Right lung (tissue), 2 donors: ENCODE measurements at regions not wholly inside any gene's neighbourhood (a gene's known extent, or its start where the extent isn't known, plus 50 kb on each side); places are given as distances from the start of the nearest gene placed in this dataset.
"Not testable (repeated sequence)": the region's sequence is repeated elsewhere in the genome, so short reads cannot be mapped to it uniquely, and the experiment has no call there.

Experiments
- DNase-seq, 2 donors: peaks; one replicate each; pipeline ENCODE4 v3.0.0-alpha.2; 2013

DNA sequence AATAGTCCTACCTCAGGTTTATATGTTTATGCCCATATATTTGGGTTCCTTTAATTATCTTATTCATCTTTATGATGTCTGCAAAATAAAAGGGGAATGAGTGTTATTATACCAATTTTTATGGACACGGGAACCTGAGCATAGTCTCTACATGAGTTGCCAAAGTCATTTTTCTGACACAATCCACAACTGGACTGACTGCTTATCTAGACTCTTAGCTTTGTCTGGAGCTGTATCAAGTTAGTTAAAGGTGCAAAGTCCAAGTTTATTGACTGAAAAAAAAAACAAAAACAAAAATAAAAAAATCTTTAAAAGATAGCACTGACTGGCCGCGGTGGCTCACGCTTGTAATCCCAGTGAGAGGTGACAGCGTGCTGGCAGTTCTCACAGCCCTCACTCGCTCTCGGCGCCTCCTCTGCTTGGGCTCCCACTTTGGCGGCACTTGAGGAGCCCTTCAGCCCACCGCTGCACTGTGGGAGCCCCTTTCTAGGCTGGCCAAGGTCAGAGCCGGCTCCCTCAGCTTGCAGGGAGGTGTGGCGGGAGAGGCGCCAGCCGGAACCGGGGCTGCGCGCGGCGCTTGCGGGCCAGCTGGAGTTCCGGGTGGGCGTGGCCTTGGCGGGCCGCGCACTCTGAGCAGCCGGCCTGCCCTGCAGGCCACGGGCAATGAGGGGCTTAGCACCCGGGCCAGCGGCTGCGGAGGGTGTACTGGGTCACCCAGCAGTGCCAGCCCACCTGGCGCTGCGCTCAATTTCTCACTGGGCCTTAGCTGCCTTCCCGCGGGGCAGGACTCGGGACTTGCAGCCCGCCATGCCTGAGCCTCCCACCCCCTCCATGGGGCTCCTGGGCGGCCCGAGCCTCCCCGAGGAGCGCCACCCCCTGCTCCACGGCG is 116.6 kb upstream of the MBNL1 start:
- not testable (repeated sequence) for DNase-seq

DNA sequence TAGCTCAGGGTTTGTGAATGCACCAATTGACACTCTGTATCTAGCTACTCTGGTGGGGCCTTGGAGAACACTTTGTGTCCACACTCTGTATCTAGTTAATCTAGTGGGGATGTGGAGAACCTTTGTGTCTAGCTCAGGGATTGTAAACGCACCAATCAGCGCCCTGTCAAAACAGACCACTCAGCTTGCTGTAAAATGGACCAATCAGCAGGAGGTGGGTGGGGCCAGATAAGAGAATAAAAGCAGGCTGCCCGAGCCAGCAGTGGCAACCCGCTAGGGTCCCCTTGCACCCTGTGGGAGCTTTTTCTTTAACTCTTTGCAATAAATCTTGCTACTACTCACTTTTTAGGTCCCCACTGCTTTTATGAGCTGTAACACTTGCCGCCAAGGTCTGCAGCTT is 115.6 kb upstream of the MBNL1 start:
- DNase-seq, result not testable (repeated sequence)

DNA sequence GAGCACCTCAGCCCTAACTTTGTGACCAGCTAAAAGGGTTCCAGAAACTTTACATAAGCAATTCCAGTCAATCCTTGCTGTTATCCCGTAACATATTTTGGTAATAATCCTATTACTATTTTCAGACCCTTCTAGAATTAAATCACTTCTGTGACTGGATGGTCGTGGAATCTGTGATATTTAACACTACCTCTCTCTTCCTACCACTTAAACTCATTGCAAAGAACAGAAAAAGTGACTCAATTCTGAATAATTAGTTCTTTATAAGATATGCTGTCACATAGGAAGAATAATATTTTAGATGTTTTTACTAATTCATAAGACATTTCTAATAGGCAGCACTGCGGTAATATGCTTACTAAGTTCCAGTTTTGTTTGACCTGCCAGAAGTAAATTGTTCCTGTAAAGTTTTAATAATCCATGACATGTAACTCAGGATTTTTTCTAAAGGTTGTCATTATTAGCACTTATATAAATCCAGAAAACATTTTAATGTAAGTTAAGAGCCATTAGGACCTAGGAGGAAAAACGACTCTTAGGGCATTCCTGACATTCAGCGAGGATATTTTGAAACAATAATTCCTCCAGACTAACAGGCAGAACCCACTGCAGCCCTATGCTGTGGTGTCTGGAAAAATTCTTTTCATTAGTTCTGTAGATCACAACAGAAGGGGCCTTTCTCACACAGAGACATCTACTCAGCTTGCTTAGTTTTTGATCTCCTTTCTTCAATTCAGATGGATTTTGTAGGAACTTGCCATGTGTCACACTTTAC is 113.3 kb upstream of the MBNL1 start:
- no peak for DNase-seq

DNA sequence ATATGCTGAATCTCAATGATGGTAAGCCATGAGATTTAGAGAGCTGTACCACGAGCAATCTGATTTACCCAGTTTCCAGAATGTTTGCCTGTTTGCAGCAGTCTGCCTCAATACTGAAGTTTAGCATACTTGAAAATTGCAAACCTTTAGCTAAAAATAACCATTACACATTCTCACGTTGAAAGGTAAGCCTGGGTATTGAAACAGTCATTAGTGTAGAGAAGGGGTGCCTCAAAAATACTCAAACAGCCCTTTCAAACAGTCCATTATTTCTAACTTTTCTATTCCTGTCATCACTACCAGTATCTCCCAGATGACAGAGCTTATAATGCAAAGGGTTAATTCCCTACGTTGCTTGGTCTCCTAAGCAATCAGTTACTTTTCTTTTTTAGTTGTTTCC is 111.8 kb upstream of the MBNL1 start:
- no peak for DNase-seq

DNA sequence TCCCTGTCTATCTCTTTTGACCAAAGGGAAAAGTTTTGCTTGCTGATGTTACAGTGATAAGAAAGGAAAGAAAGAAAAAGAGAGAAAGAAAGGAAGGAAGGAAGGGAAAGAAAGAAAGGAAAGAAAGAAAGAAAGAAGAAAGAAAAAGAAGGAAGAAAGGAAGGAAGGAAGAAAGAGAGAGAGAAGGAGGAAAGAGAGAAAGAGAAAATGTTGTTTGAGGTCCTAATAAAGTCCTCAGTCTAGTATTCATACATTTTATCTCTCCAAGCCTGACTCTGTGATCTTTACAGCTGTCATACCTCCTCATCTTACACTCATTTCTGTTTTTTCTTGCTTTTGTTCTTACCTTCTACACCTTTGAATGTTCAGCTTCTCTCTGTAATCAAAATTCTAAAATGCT is 111.4 kb upstream of the MBNL1 start:
- DNase-seq, result no peak

DNA sequence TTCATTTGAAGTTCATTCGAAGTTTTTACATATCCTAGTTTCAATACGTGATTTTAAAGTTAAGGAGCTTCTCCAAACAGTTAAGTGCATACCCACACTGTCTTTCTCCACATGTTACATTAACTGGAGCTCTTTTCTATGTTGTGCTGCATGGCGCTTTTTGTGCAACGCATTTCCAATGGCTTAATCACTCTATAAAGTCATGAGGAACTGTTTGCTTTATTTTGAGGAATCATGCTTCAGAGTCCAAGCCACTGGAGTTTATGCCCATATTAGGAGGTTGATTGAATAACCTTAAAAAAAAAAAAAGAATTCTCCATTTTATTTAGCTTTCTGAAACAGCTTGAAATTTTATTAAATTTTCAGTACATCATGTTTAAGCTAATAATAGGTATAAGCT is 109.4 kb upstream of the MBNL1 start:
- DNase-seq, result no peak

DNA sequence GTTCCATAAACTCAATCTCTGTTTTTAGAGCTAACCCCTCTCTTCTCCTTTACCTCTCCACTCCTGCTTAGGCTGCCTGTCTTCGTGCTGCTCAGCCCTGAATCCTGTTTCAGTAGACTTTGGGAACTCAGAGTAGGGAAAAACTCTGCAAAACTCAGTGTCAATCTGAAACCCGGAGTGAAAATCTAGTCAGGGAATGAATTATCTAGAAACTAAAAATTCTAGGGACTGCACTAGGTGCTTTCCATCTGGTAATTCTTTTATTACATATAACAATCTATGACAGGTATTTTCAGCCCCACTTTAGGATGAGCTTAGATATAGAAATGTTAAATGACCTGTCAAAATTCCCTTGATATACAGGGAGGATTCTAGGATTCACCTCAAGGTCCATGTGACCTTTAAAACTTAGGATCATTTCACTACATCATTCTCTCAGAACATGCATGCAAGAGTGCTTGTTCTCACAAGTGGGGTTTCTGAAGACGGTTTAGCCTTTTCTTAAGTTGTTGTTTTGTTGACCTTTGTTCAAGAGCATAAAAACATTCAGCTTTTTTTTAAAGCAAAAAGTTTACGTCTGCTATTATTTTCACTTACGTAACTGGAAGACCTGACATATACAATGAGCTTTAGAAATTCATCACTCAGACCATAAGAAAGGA is 108.2 kb upstream of the MBNL1 start:
- no peak for DNase-seq

- DNase-seq, result no peak
Measured at GRCh38 chr3:152172460-152172859, 96.3 kb upstream of the MBNL1 start.

DNA sequence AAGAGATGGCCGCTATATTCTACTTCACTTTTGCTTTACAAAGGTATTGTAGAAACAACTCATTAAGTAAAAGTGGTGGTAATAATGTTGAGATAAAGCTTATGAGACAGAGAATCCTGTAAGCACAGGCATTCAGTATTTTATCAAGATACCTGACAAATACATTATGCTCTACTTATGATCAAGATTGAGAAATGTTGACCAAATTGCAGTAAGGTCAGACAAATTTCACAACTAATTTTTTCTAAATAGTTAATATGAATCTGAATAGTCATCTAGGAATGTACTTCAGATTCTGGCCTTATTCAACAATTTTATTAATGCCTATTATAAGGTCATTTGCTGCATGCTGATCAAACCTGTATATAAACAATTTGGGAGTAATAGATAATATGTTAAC is 95.1 kb upstream of the MBNL1 start:
- DNase-seq, result no peak

- no peak for DNase-seq
Measured at GRCh38 chr3:152174876-152175527, 93.7 kb upstream of the MBNL1 start.

- no peak for DNase-seq
Measured at GRCh38 chr3:152175528-152175889, 93.2 kb upstream of the MBNL1 start.

DNA sequence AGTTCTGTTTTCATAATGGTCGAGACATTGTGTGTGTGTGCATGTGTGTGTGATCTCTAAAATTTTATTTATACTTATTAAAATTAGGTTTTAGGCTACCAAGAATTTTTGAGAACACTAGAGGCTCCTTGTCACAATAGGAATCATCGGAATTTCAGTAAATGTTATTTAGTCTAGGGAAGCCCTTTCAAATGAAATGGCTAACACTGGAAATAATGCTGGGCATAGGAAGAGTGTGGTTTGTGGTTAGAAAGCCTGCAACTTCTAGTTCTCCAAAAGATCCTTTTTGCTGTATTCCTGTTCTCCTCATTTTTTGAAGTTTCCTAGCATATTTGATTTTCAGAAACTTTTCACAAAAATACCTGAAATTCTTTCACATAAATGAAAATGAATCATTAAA is 92.5 kb upstream of the MBNL1 start:
- no peak for DNase-seq

DNA sequence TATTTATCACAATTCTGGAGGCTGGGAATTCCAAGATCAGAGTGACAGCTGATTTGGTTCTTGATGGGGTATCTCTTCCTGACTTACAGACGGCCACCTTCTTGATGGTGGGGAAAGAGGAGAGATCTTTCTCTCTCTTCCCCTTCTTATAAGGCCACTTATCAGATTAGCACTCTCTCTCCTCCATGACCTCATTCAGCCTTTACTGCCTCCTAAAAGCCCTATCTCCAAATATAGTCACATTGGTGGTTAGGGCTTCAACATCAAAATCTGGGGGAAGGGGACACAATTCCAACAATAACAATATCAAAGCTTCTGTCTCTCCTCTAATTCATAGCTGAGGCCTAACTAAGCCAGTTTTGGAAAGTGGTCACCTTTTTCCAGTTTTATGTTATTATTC is 91.7 kb upstream of the MBNL1 start:
- DNase-seq, result no peak

DNA sequence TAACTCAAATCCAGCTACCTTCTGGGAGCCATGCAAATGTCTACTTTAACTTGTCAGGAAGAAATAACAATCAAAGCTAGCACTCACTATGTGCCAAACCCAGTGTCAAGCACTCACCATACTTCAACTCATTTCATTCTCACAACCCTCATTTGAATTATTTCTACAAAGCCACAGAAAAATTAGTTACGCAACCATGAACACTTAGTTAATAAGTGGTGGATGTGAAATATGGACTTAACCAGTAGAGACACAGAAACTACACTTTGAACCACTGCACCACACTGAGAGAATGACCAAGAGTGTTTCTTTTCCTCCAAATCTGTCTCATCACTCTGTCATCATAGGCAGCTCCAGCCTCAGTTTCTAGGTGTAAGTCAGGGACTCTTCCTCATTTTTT is 91.0 kb upstream of the MBNL1 start:
- no peak for DNase-seq

DNA sequence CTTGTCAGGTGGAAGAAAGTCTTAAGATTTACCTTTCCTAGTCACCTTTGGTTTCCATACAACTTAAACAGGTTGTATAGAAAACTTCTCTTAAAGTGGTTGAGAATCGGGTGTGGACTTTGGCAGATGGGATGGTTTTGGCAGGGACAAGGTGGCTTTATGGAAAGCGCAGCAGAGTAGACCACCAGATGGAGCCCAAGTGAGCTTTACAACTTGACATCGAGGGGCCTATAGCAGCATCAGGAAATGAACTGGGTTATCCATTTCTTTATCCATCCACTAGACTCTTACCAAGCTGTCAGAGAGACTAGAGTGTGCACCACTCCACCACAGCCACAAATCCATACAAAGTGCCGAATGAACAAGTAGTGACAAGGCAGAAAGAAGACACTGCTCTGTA is 85.3 kb upstream of the MBNL1 start:
- peak in 1 of 2 donors; percentile 47 for DNase-seq

DNA sequence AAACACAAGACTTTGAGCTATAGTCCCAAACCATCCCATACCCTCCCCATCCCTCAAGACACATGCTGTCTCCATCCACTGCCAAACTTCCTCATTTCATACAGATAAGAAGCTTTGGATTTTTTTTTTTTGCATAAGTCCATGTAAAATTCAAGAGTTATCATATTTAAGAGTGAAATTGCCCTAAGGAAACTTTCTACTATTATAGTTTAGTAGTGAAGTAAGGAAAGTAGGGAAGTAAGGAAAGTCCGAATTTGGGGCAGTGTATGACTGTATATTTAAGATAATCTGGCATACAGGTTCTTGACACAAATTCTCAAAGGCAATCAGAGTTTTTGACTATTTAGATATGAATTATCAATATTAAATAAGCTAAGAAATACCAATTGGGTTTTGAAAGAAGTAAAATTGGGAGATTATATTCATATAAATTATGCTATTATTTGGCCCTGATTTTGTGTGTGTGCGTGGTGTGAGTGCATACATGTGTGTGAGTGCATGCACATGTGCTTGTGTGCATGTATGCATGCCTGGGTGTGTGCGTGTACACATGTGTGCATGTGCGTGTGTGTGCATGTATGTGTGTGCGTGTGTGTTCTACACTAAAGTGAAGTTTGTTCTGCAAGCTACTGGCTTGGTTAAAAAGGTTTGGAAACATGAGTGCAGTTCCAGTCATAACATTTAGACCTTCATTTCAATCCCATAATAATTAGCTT is 83.6 kb upstream of the MBNL1 start:
- DNase-seq, result no peak

DNA sequence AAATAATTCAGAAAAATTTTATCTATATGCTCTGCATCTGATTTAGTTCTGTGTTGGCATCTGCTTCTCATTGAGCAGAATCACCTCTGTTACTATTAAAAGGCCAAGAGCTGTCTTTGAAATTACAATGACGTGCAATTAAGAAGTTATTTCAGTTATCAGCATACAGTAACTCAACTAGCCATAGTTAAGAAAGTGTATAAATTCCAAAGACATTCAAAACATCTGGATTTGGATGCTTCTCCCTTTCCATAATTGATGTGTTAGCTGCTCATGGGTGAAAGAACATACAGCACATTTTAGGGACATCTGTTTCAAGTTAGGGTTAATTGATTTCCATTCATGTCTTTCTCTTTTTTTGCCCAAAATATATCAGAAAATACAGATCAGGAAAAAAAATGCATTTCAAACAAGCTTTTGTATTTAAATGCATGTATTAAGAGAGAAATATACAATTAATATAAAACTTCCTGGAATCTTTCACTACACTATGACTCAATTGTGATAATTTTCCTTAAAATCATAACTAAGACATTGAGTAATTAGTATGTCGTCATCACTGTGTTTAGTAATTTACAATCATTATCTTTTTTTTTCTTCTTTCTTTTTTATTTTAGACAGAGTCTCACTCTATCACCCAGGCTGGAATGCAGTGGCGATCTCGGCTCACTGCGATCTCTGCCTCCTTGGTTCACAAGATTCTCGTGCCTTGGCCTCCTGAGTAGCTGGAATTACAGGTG is 82.7 kb upstream of the MBNL1 start:
- no peak for DNase-seq

DNA sequence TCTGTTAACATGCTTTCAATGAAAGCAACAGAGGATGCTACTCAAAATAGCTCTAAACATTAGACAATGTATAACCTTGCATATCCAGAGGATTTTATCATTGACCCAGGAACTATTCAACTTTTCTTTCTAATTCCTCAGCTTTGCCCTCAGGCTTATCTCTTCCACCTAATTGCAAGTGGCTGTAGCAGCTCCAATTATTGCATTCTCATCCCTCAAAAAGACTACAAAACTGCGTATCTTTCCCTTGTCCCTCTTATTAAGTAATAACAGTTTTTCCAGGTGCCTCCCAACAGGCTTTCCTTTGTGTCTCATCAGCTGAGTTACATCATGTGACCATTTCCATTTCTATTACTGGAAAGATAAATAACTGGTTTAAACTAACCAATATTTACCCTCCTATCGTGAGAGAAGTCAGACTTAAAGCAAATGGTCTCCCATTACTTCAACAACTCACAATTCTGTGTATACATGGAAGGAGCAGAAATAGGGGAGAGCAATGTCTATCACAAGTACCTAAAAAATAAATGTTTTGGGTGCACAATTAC is 78.0 kb upstream of the MBNL1 start:
- no peak for DNase-seq

GRCh38 chr3:152192050-152192449 is 76.7 kb upstream of the MBNL1 start:
- no peak for DNase-seq

DNA sequence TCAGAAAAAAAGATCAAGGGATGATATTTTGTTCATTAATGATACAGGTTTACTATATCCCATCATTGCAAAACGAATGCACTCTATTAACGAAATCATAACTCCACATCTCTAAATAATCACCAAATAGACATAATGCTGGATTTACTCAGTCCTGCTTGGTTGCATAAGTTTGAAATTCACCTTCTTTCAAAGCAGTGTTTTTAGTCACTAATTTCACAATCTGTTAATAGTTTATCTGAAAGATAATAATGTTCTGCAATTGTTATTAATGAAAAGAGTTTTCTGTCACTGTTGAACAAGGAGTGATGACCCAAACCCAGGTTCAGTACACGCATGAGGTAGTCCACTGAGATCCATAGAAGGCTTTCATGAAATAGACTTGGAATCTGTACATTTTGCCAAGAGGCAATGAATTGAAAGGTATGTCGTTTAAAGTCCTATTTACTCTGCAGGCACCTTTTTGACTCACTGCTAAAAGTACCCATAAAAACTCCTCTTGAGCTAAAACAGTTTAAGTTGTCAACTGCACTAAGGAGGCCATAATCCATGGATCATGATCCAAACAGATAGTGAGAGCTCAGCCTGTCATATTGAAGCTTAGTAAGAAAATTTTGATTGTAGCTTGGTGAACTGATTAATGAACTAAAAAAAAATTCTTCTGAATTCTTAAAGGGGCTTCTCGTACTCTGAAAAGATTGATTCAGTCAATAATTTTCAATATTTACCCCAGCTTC is 75.6 kb upstream of the MBNL1 start:
- no peak for DNase-seq
